Lung (tissue), 11 donors: ENCODE measurements at regions not wholly inside any gene's neighbourhood (a gene's known extent, or its start where the extent isn't known, plus 50 kb on each side); places are given as distances from the start of the nearest gene placed in this dataset.

Experiments used
- ATAC-seq: fragments of 200-7000 bp; cut with Tn5 transposase; one replicate; pipeline ENCODE4 v1.9.1; 2020; ENCODE audit warnings: moderate number of reproducible peaks; ENCODE audit not compliant: insufficient read depth, low FRiP score
- DNase-seq, 3 donors: peaks; one replicate each; pipeline ENCODE4 v3.0.0-alpha.2; 2013 to 2017
- H3K27ac ChIP-seq, 2 donors: one replicate each; pipeline ENCODE4 v1.5.1; 2013; ENCODE audit warnings: mild to moderate bottlenecking in 2 of 2, moderate library complexity in 2 of 2, control low read depth in 1 of 2, inconsistent platforms in 1 of 2, low read depth in 1 of 2, low read length in 1 of 2
- H3K27me3 ChIP-seq, 3 donors: one replicate each; pipeline ENCODE4 v1.5.1; 2013; ENCODE audit warnings: low read length in 2 of 3; ENCODE audit not compliant: control insufficient read depth in 3 of 3, insufficient read depth in 3 of 3
- H3K36me3 ChIP-seq, 4 donors: one replicate each; pipeline ENCODE4 v1.5.1; 2013; ENCODE audit warnings: low read length in 4 of 4, mild to moderate bottlenecking in 1 of 4, moderate library complexity in 1 of 4; ENCODE audit not compliant: control insufficient read depth in 4 of 4, insufficient read depth in 4 of 4
- H3K4me1 ChIP-seq, 5 donors: one replicate each; pipeline ENCODE4 v1.5.1; 2013; ENCODE audit warnings: low read length in 5 of 5, mild to moderate bottlenecking in 2 of 5, moderate library complexity in 1 of 5; ENCODE audit not compliant: control insufficient read depth in 5 of 5, insufficient read depth in 5 of 5
- H3K4me3 ChIP-seq: one replicate; pipeline ENCODE4 v1.5.1; 2013; ENCODE audit warnings: mild to moderate bottlenecking, control low read depth, moderate library complexity
- H3K9ac ChIP-seq, 2 donors: one replicate each; pipeline ENCODE4 v1.5.1; 2013; ENCODE audit warnings: low read length in 2 of 2, control low read depth in 1 of 2; ENCODE audit not compliant: insufficient read depth in 1 of 2
- H3K9me3 ChIP-seq, 4 donors: one replicate each; pipeline ENCODE4 v1.5.1; 2013; ENCODE audit warnings: low read length in 3 of 4, mild to moderate bottlenecking in 1 of 4, moderate library complexity in 1 of 4; ENCODE audit not compliant: control insufficient read depth in 4 of 4, insufficient read depth in 3 of 4
- WGBS, 2 donors: extraction: QIAGEN DNeasy Blood & Tissue Kit; methylation state at CpG; one replicate each; pipeline ENCODE4 v1.1.7; 2013; 5-methylcytosine and 5-hydroxymethylcytosine counted together
- TF ChIP-seq, protein P1 (sequence below): IDR thresholded peaks from 2 replicates; pipeline ENCODE4 v1.5.1; 2012; ENCODE audit warnings: mild to moderate bottlenecking; ENCODE audit errors: control extremely low read depth, extremely low read depth
- donor health status: control.
- donor health status: control.
- donor health status: Bipolar disorder and iron deficiency.
- donor health status: healthy.
- donor health status: DM: yes; HTN: yes; CAD: no.

DNA sequence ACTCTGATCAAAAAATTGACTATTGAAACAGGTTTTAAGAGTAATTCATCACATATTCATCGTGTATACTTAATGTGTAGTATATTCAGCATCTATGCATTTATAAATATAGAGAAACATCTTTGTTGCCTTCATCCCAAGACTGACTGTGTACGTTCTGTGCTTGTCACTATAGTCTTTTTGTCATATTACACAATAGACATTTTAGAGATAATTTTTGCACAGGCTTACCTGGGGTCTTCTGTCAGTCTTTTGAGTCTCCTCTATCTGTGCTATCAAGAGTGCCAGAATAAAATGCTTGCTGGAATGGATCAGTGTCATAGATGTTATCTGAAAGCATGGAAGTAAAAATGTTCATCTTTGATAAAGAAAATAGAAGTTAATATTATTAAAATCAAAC is 1047.7 kb upstream of the NRXN1 start:
- H3K9ac ChIP-seq, result no peak overlapping the region
- no peak overlapping the region for H3K27ac ChIP-seq
- H3K27me3 ChIP-seq, result no peaks in the 10 kb centered on the region
- TF ChIP-seq, protein P1, sequence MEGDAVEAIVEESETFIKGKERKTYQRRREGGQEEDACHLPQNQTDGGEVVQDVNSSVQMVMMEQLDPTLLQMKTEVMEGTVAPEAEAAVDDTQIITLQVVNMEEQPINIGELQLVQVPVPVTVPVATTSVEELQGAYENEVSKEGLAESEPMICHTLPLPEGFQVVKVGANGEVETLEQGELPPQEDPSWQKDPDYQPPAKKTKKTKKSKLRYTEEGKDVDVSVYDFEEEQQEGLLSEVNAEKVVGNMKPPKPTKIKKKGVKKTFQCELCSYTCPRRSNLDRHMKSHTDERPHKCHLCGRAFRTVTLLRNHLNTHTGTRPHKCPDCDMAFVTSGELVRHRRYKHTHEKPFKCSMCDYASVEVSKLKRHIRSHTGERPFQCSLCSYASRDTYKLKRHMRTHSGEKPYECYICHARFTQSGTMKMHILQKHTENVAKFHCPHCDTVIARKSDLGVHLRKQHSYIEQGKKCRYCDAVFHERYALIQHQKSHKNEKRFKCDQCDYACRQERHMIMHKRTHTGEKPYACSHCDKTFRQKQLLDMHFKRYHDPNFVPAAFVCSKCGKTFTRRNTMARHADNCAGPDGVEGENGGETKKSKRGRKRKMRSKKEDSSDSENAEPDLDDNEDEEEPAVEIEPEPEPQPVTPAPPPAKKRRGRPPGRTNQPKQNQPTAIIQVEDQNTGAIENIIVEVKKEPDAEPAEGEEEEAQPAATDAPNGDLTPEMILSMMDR, result no peak
- ATAC-seq, result no peak
- no peak overlapping the region for H3K4me3 ChIP-seq
- no peaks in the 10 kb centered on the region for H3K36me3 ChIP-seq
- WGBS, 2 donors, result 71 to 88% methylated on average over 2 of the region's 2 CpGs
- H3K4me1 ChIP-seq, result no peaks in the 10 kb centered on the region
- no peaks in the 10 kb centered on the region for H3K9me3 ChIP-seq
- DNase-seq, result no peak

DNA sequence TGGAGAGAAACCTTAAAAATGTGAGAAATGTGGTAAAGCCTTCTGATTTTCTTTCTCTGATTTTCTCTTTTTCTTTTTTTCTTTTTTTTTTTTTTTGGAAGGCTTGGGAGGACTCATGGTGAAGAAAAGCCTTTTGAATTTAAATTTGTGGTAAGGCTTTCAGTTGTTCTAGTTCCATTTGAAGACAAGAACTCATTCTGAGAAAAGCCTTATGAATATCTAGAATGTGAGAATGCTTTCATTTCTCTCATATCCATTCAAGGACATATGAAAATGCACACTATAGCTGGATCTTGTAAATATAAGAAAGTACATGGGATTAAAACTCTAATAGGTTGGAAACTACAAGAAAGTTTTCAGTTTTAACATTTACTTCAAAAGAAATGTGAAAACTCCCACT is 1045.2 kb upstream of the NRXN1 start:
- no peaks in the 10 kb centered on the region for H3K36me3 ChIP-seq
- H3K9me3 ChIP-seq, result peaks cover 0 to 2% (median 0%) of the 10 kb centered on the region in 4 donors
- no peaks in the 10 kb centered on the region for H3K4me1 ChIP-seq
- no peak overlapping the region for H3K4me3 ChIP-seq
- TF ChIP-seq, protein P1, result no peak
- no peak overlapping the region for H3K27ac ChIP-seq
- ATAC-seq (no peak), DNase-seq (no peak)
- no peaks in the 10 kb centered on the region for H3K27me3 ChIP-seq
- H3K9ac ChIP-seq, result no peak overlapping the region

DNA sequence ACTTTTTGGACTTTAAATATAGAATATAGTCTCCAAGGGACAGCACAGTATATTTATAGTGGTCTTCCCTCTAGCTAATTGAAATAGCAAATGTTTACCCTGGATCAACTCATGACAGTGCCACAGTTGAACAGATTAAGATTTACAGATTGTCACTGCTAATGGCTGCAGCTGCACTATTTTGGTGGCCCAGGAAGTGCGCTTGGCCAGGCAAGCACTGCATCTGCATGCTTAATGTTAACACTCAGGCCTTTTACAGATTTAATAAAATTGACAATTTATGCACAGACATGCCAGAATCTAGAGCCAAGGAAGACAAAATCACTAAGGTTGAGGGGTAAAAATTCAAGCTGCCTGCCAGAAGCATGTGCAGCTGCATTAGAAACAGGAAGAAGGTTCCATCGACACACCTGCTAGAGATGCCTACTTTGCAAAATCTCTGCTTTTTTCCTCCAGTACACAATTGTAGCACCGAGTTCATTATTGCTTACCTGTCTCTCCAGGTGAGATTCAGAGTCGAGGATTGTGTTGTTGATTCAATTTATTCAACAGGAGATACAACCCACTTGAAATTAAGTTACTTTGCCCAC is 1042.3 kb upstream of the NRXN1 start:
- TF ChIP-seq, protein P1, result no peak
- Histone ChIP-seq H3K4me1 (no peaks in the 10 kb centered on the region), H3K9me3 (peaks cover 0 to 2% (median 0%) of the 10 kb centered on the region in 4 donors), H3K27me3 (no peaks in the 10 kb centered on the region), H3K36me3 (no peaks in the 10 kb centered on the region), H3K27ac (no peak overlapping the region), H3K9ac (no peak overlapping the region), H3K4me3 (no peak overlapping the region)
- DNase-seq (no peak), ATAC-seq (no peak)
- WGBS, 2 donors, result 76 to 87% methylated on average over 4 of the region's 4 CpGs

DNA sequence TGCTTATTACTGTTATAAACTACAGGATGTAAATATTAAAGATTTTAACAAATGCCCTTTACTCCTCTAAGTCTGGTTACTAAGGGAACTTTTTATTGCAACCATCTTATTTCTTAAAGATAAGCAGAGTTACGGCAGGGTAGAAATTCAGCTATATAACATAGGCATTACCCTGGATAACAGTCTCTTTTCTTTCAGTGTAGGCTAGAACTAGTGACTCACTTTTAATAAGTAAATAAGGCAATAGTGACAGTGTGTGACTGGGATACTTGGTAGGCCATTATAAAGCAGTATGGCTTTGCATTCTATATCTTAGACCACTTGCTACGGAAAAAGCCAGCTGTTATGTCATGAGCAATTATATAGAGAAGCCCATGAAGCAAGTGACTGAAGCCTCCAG is 1041.0 kb upstream of the NRXN1 start:
- Histone ChIP-seq H3K9me3 (peaks cover 0 to 2% (median 0%) of the 10 kb centered on the region in 4 donors), H3K4me1 (no peaks in the 10 kb centered on the region), H3K27ac (no peak overlapping the region), H3K36me3 (no peaks in the 10 kb centered on the region), H3K27me3 (no peaks in the 10 kb centered on the region), H3K9ac (no peak overlapping the region), H3K4me3 (no peak overlapping the region)
- TF ChIP-seq, protein P1, result no peak
- DNase-seq, result no peak
- 46 to 96% methylated on average over 2 of the region's 2 CpGs for WGBS, 2 donors
- no peak for ATAC-seq
